ENCODE measurements at regions not wholly inside any gene's neighbourhood (a gene's known extent, or its start where the extent isn't known, plus 50 kb on each side); places are given as distances from the start of the nearest gene placed in this dataset.

DNA sequence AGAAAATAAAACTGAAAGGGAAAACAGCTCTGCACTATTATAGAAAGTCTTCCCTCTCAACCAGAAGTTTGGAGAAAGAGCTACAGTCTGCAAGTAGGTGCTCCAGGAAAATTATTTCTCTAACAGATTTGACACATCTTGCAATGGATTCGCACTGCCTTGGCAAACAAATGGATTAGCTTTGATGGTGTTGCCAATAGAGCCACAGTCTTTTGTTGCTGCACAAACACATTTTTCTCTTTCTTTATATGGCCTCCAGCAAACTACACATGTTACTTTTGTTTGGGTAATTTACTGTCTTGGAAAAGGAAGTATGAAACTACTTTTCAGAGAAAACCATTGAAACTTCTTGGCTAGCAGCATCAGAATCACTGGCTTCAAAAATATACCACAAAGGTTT is 523.1 kb downstream of the EFNA5 start:
- no peak for DNase-seq (ENCODE audit: low spot score)

DNA sequence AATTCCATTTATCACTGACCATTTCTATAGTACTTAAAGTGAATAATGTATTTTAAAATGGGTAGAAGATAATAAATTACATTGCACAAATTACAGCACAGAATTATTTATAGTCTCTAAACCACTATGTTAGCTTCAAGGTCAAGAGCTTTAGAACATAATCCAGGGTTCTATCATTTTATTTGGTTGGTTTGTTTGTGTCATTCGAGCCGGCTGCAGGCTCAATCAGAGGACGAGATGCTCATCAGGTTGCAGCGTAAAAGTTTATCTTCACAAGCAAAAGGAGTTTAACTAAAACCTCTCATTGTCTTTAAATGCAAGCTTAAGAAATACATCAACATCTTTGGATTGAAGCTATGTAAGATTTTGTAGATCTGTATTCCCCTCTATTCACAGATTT is 523.8 kb downstream of the EFNA5 start:
- no peak for DNase-seq (ENCODE audit: low spot score)

GRCh38 chr5:107135391-107135790 is 535.3 kb downstream of the EFNA5 start:
- no peak for DNase-seq (ENCODE audit: low spot score)

DNA sequence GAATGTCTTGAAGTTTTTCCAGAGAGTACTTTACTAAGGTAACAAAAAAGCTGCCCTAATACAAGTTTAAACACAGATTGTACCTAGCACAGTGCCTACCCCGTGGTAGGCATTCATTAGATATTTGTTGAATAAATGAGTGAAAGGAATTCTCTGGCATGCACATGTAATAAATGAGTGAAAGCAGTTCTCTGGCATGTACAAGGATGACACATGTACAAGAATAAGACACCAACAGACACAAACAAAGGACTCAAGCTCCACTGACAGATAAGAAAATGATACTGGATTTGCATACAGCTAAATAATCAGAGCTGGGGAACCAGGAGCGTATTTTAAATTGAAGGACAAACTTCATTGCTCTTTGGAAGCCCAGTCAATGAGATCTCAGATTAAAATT is 535.8 kb downstream of the EFNA5 start:
- DNase-seq (ENCODE audit: low spot score), result no peak

DNA sequence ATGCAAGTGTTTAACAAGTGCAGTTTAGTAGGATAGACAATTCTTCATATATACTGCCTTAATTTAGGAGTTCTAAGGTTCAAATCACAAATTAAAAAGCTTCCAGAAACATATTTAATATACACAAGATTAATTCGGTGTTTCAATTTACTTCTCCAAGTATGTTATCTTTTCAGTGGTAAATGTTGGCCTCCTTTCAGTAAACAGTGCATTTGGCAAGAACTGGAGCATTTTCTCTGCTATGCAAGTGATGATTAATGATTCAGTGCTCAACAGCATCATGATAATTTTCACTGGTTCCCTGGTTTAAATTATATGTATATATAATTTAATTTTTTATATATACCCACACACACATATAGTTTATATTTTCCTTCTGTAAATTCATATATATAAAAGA is 541.7 kb downstream of the EFNA5 start:
- no peak for DNase-seq (ENCODE audit: low spot score)

DNA sequence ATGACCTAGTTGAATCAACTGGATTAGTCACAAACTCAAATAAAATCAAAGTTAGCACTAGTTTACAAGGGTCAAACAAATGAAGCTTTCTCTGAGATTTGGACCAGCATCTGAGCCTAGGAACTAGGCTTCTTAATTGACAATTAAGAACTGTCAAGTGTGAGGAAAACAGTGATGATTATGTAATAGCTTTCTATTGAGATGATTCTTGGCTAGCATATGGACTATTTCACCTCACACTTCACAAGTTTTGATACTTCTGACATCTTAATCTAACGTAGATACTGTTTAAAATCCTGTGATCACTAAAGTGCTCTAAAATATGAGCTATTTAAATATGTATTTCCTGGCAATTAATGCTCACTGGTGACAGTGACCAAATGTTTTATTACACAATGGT is 542.9 kb downstream of the EFNA5 start:
- no peak for DNase-seq (ENCODE audit: low spot score)

GRCh38 chr5:107126341-107126740 is 544.4 kb downstream of the EFNA5 start:
- no peak for DNase-seq (ENCODE audit: low spot score)

GRCh38 chr5:107124376-107124775 is 546.4 kb downstream of the EFNA5 start:
- no peak for DNase-seq (ENCODE audit: low spot score)

DNA sequence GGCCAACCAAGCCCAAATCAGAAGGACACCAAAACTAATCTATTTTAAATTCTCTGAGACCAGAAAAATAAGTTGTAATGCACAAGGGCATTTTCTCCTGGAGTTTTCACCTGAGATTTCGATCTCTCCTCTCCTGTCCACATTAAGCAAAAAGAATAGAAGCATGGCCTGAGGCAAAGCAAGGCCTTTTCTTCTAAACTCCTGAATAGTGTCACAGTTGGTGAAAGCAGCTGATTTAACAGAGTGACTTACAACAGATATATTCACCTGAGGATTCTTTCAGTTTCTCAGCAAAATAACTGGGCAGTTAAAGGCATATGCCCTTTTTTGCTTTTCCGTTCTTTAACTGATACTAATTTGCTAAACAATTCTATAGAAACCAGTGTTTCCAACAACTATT is 547.7 kb downstream of the EFNA5 start:
- no peak for DNase-seq (ENCODE audit: low spot score)

- no peak for DNase-seq (ENCODE audit: low spot score)
Measured at GRCh38 chr5:107121793-107122519, 548.8 kb downstream of the EFNA5 start.

DNA sequence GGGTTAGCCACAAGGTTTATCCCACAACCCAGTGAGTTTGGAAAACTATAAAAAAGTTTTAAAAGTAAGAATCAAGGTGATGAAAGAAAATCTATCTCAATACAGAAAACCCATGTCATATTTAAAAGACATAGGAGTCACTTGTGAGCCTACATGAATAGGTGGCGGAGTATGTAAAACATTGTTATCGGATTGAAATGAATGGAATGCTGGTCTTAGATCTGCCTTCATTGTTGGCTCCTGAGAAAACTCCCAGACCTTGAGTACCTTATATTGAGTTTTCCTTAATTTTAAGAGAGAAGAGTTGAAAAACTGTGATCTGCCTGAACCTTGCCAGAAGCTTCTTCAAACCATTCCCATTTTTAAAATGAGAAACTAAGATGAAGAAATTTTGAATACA is 551.1 kb downstream of the EFNA5 start:
- DNase-seq (ENCODE audit: low spot score), result no peak

- no peak for DNase-seq (ENCODE audit: low spot score)
Measured at GRCh38 chr5:107118184-107119019, 552.3 kb downstream of the EFNA5 start.

DNA sequence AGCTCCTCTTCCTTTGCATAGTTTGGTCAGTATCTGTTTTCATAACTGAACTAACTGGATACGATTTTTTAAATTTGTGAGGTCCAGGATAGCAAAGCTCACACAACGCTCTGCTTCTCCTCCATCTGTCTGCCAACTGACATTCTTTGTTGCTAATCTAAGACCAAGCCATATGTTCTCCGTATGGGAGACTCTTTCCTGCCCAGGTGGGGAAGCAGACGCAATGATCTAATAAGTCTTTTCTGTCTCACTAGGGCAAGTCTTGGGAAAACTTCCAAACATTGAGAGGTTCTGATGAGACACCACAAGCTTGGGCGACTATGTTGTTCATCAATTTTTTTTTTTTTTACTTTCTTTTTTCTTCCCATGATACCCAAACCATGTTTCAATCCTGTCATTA is 558.5 kb downstream of the EFNA5 start:
- DNase-seq (ENCODE audit: low spot score), result no peak

- no peak for DNase-seq (ENCODE audit: low spot score)
Measured at GRCh38 chr5:107104040-107104995, 566.4 kb downstream of the EFNA5 start.

GRCh38 chr5:107103522-107103921 is 567.2 kb downstream of the EFNA5 start:
- DNase-seq (ENCODE audit: low spot score), result no peak

DNA sequence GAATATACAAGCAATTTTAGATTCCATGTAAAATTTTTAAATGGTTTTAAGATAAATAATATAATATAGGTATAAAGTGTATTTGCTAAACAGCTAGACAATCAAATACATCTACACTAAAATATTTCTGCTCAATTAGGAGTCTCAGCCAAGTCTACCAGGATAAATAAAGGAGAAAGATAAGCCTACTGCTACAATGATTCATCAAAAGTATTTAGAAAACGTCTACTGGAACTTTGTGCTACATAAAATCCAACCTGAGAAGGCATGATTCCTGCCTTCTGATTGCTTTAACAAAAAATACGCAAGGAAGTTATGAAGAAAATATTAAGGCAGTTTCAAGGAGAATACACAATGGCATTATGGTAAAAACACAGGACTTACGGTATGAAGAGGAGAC is 570.6 kb downstream of the EFNA5 start:
- no peak for DNase-seq (ENCODE audit: low spot score)

- DNase-seq (ENCODE audit: low spot score), result no peak
Measured at GRCh38 chr5:107099506-107099905, 571.2 kb downstream of the EFNA5 start.

DNA sequence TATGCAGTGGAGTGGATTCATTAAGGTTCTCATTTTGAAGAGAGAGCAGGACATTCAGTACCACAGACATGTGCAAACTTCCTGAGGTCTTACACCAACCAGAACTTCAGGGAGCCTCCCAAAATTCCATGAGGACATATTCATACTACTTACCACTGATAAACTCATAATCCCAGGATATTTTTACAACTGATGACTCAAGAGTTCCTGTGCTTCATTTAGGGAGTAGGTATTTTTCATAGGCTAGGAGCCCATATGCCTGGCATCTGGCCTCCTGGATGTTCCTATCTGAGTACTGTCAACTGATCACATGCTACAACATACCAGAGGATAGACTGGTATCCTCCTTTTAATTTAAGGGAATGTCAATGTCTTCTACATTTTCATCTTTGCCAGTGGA is 578.0 kb downstream of the EFNA5 start:
- no peak for DNase-seq (ENCODE audit: low spot score)

GRCh38 chr5:107090506-107090905 is 580.2 kb downstream of the EFNA5 start:
- no peak for DNase-seq (ENCODE audit: low spot score)

GRCh38 chr5:107088907-107089306 is 581.8 kb downstream of the EFNA5 start:
- no peak for DNase-seq (ENCODE audit: low spot score)

GRCh38 chr5:107085572-107085971 is 585.2 kb downstream of the EFNA5 start:
- no peak for DNase-seq (ENCODE audit: low spot score)

DNA sequence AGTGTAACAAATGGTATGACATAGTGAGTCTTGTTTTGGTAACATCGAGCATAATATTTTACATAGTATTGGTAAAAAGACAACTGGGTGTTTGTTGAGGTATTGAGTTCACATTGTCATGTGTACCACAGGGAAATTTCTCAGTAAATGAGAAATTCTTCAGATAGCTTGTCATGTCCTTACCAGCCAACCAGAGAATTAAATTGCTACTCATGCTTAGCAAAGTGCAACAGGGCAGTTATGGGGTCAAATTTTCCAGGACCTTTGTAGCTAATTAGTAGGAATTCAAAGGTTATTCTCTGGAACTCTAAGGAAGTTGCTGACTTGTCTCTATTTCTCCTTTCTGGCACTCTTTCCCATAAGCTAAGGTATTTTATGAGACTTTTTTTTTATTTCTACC is 595.7 kb downstream of the EFNA5 start:
- DNase-seq (ENCODE audit: low spot score), result no peak
